ENCODE measurements at regions not wholly inside any gene's neighbourhood (a gene's known extent, or its start where the extent isn't known, plus 50 kb on each side); places are given as distances from the start of the nearest gene placed in this dataset.

GRCh38 chr5:174523311-174524071 is 200.9 kb upstream of the MSX2 start:
- no peak overlapping the region for H2BK15ac ChIP-seq (ENCODE audit: low read length)
- H2BK12ac ChIP-seq (ENCODE audit: low read depth, low read length) = no peak overlapping the region
- H3K14ac ChIP-seq (ENCODE audit: insufficient read length) = no peak overlapping the region
- peaks cover 0 to 3% (median 2%) of the 10 kb centered on the region in 4 experiments; a peak in 4 of 7 replicates for H3K4me1 ChIP-seq (replicated peaks in 1 of 4; ENCODE audit: control insufficient read depth in 3 of 4, insufficient read depth in 4 of 4, low read length in 3 of 4)
- H2BK120ac ChIP-seq (replicated peaks; ENCODE audit: low read depth, low read length) = no peak overlapping the region
- no peaks in the 10 kb centered on the region for H4K20me1 ChIP-seq (replicated peaks in 1 of 2; ENCODE audit: control insufficient read depth in 1 of 2, insufficient read depth in 2 of 2, low read length in 2 of 2)
- H3K23ac ChIP-seq (ENCODE audit: insufficient read length) = no peak overlapping the region
- no peak overlapping the region for H4K91ac ChIP-seq (replicated peaks; ENCODE audit: insufficient read length, low read length)
- H3K4me2 ChIP-seq (ENCODE audit: insufficient read depth in 1 of 2, low read depth in 2 of 2, low read length in 2 of 2) = no peak overlapping the region
- POLR2A ChIA-PET (ENCODE audit: partially characterized antibody) = no interaction called here
- no peak overlapping the region for H2AK5ac ChIP-seq (ENCODE audit: low read depth, low read length)
- H2AFZ ChIP-seq (ENCODE audit: low read length) = no peak overlapping the region
- H3K27me3 ChIP-seq (replicated peaks in 1 of 4; ENCODE audit: control insufficient read depth in 3 of 4, extremely low read depth in 1 of 4, insufficient read depth in 3 of 4, low read length in 3 of 4) = peaks cover 5 to 18% (median 8%) of the 10 kb centered on the region in 4 experiments
- CTCF ChIA-PET (ENCODE audit: partially characterized antibody) = interaction anchor here (0.7 to 1.7 kb wide), 10 partner anchors 9 to 196 kb away, joined by 3 to 5 read pairs (median 4); no protein-coding TSS in a partner anchor
- TF ChIP-seq KDM4A (IDR thresholded peaks at IDR 0.05; ENCODE audit: low read depth, low read length, severe bottlenecking) (no peak), RAD21 (IDR thresholded peaks at IDR 0.05 in 1 of 2, conservative IDR thresholded peaks at IDR 0.05 in 1 of 2; ENCODE audit: low read depth in 2 of 2, low read length in 2 of 2) (peak; percentile 2 to 11; a peak in 2 of 4 replicates), SIX5 (IDR thresholded peaks at IDR 0.05; ENCODE audit: low read depth, low read length) (no peak), RFX5 (IDR thresholded peaks at IDR 0.05; ENCODE audit: borderline replicate concordance, low read depth, low read length) (no peak), CTCF (IDR thresholded peaks at IDR 0.05; ENCODE audit: control extremely low read depth in 1 of 3, insufficient read depth in 1 of 3, low read depth in 1 of 3, low read length in 3 of 3) (peak in 2 of 3 experiments; percentile 10 to 11; a peak in 2 of 4 replicates), ATF2 (IDR thresholded peaks at IDR 0.05; ENCODE audit: low read length) (no peak), EGR1 (IDR thresholded peaks at IDR 0.05; ENCODE audit: borderline replicate concordance, low read depth, low read length) (no peak), SRF (IDR thresholded peaks at IDR 0.05; ENCODE audit: low read depth, low read length) (no peak)
- no peak overlapping the region for H4K8ac ChIP-seq (ENCODE audit: extremely low read depth, insufficient read depth, low read length)
- no peak overlapping the region for H3K56ac ChIP-seq (replicated peaks; ENCODE audit: insufficient read length, low read depth, low read length)
- no peak overlapping the region for H3K18ac ChIP-seq (ENCODE audit: extremely low read depth, low read length)
- no peaks in the 10 kb centered on the region for H3K9me3 ChIP-seq (ENCODE audit: insufficient read depth in 2 of 2, low read depth in 1 of 2, low read length in 1 of 2)
- no peaks in the 10 kb centered on the region for H3K79me2 ChIP-seq (ENCODE audit: control insufficient read depth in 1 of 2, insufficient read depth in 2 of 2, low read length in 2 of 2)
- DNase-seq (ENCODE audit: low read depth in 1 of 2, low spot score in 2 of 2) (no peak), FAIRE-seq (peak; percentile 36)
- no peaks in the 10 kb centered on the region for H3K79me1 ChIP-seq (ENCODE audit: low read depth, low read length)
- H3K27ac ChIP-seq (ENCODE audit: low read depth, low read length) = no peak overlapping the region
- no peak overlapping the region for H2BK5ac ChIP-seq (ENCODE audit: low read depth, low read length)
- no peak overlapping the region for H3K4ac ChIP-seq (replicated peaks; ENCODE audit: insufficient read length, low read depth, low read length)
- no peak overlapping the region for H2BK20ac ChIP-seq (ENCODE audit: low read length)
- H3K4me3 ChIP-seq (ENCODE audit: extremely low read depth in 1 of 4, insufficient read depth in 2 of 4, low read depth in 3 of 4, low read length in 4 of 4) = no peak overlapping the region
- H3K36me3 ChIP-seq (ENCODE audit: control insufficient read depth in 2 of 4, insufficient read depth in 4 of 4, low read length in 3 of 4) = no peaks in the 10 kb centered on the region
- no peak overlapping the region for H3K9ac ChIP-seq (replicated peaks in 1 of 4; ENCODE audit: extremely low read depth in 1 of 4, low read depth in 3 of 4, low read length in 3 of 4)
- H3K23me2 ChIP-seq (ENCODE audit: low read depth, low read length) = peaks cover 5% of the 10 kb centered on the region; the same call in 1 of the 2 replicates
- 86% methylated on average over 6 of the region's 6 CpGs; no CpG with 5 or more reads in 1 of the 2 experiments for WGBS, 2 experiments (ENCODE audit: extremely low coverage in 1 of 2, insufficient coverage in 1 of 2, insufficient read length in 1 of 2, insufficient replicate concordance in 2 of 2, low coverage in 1 of 2, low lambda C conversion rate in 2 of 2, missing lambda C conversion rate in 1 of 2)
- no peak overlapping the region for H4K5ac ChIP-seq (ENCODE audit: insufficient read length, low read depth, low read length)
